Thyroid gland (tissue), 4 donors: ENCODE measurements at regions not wholly inside any gene's neighbourhood (a gene's known extent, or its start where the extent isn't known, plus 50 kb on each side); places are given as distances from the start of the nearest gene placed in this dataset.

Source experiments
- CTCF ChIP-seq, 6 experiments: fragments of 200-600 bp in 3 of 6; fragments of 450-650 bp in 3 of 6; sonication (generic) in 3 of 6; IDR thresholded peaks; one replicate each; pipeline ENCODE4 v1.5.1; 2016 to 2019; ENCODE audit warnings: antibody characterized with exemption in 6 of 6, mild to moderate bottlenecking in 2 of 6, inconsistent platforms in 1 of 6, moderate library complexity in 1 of 6
- POLR2A ChIP-seq, 2 donors: fragments of 450-650 bp; IDR thresholded peaks; one replicate each; pipeline ENCODE4 v1.6.1; 2017; ENCODE audit warnings: antibody characterized with exemption in 2 of 2, mild to moderate bottlenecking in 2 of 2, moderate library complexity in 1 of 2

- TF ChIP-seq CTCF (IDR thresholded peaks at IDR 0.05) (no peak), POLR2A (IDR thresholded peaks at IDR 0.05) (no peak)
Observed at GRCh38 chr4:100083289-100083688, 107.0 kb downstream of the DDIT4L start.
